Pancreas (tissue), 10 donors: ENCODE measurements at regions not wholly inside any gene's neighbourhood (a gene's known extent, or its start where the extent isn't known, plus 50 kb on each side); places are given as distances from the start of the nearest gene placed in this dataset.

ENCODE experiments used
- ATAC-seq, 4 donors: fragments of 200-7000 bp; cut with Tn5 transposase; one replicate each; pipeline versions ENCODE4 v1.8.0 to v1.9.1; 2020; ENCODE audit warnings: mild to moderate bottlenecking in 4 of 4, moderate library complexity in 4 of 4
- DNase-seq, 6 donors: peaks; one replicate each; pipeline ENCODE4 v3.0.0-alpha.2; 2020
- FAIRE-seq: peaks from 2 replicates; lab custom pipeline; 2012; peaks lifted over from hg19 to GRCh38; lab: Jason Lieb, UNC
- H3K27ac ChIP-seq, 4 donors: fragments of 200-600 bp; sonication (generic); 1 replicate in 3 of 4; 2 replicates in 1 of 4; pipeline versions ENCODE4 v1.5.0 to v1.8.0; 2020
- H3K27me3 ChIP-seq, 4 donors: fragments of 200-600 bp; one replicate each; pipeline ENCODE4 v1.8.0; 2021
- H3K36me3 ChIP-seq, 3 donors: fragments of 200-600 bp; sonication (generic) in 1 of 3; one replicate each; pipeline versions ENCODE4 v1.5.0 to v1.8.0; 2020 to 2021
- H3K4me1 ChIP-seq, 3 donors: fragments of 200-600 bp; one replicate each; pipeline ENCODE4 v1.8.0; 2021
- H3K4me3 ChIP-seq, 4 donors: fragments of 200-600 bp; sonication (generic) in 2 of 4; one replicate each; pipeline versions ENCODE4 v1.5.0 to v1.8.0; 2020 to 2021
- H3K9me3 ChIP-seq, 4 donors: fragments of 200-600 bp; one replicate each; pipeline ENCODE4 v1.8.0; 2021
- WGBS, 2 donors: extraction: QIAGEN DNeasy Blood & Tissue Kit; methylation state at CpG; one replicate each; pipeline ENCODE4 v1.1.7; 2013; 5-methylcytosine and 5-hydroxymethylcytosine counted together
- intact Hi-C, 3 donors: fragments of 100-400 bp; cut with DNase I; formaldehyde crosslinking; loops; one replicate each; pipeline versions ENCODE4 v1.11.1 to v1.14.2; 2022
- TF ChIP-seq, protein P1 (sequence below), 4 donors: fragments of 200-600 bp; sonication (generic) in 3 of 4; IDR thresholded peaks; one replicate each; pipeline versions ENCODE4 v1.5.0 to v1.8.0; 2021; ENCODE audit warnings: antibody characterized with exemption in 4 of 4
- donor health status: healthy with polysubstance abuse.
- donor health status: DM: no; HTN: no; CAD: no; lungs with moderate emphysema.
- donor health status: DM: no; HTN: no; CAD: no.
- donor health status: control.
- donor health status: control.
- donor health status: Bipolar disorder and iron deficiency.
- donor health status: DM: yes; HTN: yes; CAD: no.
- donor health status: DM: no; HTN: no; CAD: no.
- donor health status: DM: no; HTN: no; CAD: no.
- donor health status: DM: yes; HTN: yes; CAD: no.

DNA sequence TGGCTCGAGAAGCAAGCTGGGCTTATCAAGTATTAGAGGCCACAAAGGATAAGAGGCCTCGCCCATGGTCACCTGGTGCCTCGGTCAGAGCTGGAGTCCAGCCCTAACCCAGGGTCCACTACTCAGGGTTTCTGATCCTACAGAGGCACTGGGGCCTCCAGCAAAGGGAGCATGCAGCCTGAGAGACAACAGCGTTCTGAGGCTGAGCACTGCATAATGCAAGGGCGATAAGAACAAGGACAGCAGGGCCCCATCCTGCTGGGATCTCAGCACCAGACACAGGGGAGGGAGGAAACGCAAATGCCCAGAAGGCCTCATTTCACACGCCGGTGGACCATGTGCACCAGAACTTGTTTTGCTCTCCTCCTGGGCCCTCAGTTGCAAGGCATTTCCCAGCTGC is 63.0 kb downstream of the C5orf15 start:
- ATAC-seq: no peak
- FAIRE-seq: no peak
- 82 to 83% methylated on average over 8 of the region's 8 CpGs for WGBS, 2 donors

DNA sequence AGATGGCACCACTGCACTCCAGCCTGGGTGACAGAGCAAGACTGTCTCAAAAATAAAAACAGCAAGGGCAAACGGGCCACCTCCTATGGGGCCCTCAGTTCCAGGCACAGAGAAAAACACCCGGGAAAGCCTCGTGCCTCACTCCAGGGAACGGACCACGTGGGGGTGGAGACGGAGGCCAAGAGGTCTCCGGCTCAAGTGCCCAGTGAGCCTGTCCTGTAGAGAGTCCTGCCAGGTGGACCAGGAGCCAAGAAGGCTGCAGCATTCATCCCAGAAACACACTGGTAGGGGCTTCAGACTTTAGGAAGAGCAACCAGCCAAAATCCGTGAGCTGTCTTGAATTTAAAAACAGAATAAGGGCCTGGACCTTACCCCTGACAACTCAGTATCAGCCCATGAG is 63.8 kb downstream of the C5orf15 start:
- FAIRE-seq (no peak), ATAC-seq (no peak), DNase-seq (no peak)
- Histone ChIP-seq H3K27ac (no peak overlapping the region), H3K4me1 (no peaks in the 10 kb centered on the region), H3K27me3 (no peaks in the 10 kb centered on the region), H3K4me3 (no peak overlapping the region), H3K9me3 (no peaks in the 10 kb centered on the region), H3K36me3 (no peaks in the 10 kb centered on the region)
- intact Hi-C loops: no loop called here
- 76 to 85% methylated on average over 8 of the region's 8 CpGs for WGBS, 2 donors
- TF ChIP-seq, protein P1, sequence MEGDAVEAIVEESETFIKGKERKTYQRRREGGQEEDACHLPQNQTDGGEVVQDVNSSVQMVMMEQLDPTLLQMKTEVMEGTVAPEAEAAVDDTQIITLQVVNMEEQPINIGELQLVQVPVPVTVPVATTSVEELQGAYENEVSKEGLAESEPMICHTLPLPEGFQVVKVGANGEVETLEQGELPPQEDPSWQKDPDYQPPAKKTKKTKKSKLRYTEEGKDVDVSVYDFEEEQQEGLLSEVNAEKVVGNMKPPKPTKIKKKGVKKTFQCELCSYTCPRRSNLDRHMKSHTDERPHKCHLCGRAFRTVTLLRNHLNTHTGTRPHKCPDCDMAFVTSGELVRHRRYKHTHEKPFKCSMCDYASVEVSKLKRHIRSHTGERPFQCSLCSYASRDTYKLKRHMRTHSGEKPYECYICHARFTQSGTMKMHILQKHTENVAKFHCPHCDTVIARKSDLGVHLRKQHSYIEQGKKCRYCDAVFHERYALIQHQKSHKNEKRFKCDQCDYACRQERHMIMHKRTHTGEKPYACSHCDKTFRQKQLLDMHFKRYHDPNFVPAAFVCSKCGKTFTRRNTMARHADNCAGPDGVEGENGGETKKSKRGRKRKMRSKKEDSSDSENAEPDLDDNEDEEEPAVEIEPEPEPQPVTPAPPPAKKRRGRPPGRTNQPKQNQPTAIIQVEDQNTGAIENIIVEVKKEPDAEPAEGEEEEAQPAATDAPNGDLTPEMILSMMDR (IDR thresholded peaks at IDR 0.05): no peak

More for the DNA sequence above, 63.0 kb downstream of the C5orf15 start:
- H3K36me3 ChIP-seq: no peaks in the 10 kb centered on the region
- no peak overlapping the region for H3K27ac ChIP-seq
- no peaks in the 10 kb centered on the region for H3K9me3 ChIP-seq
- no peaks in the 10 kb centered on the region for H3K4me1 ChIP-seq
- no peak overlapping the region for H3K4me3 ChIP-seq
- H3K27me3 ChIP-seq: no peaks in the 10 kb centered on the region
- TF ChIP-seq, protein P1 (IDR thresholded peaks at IDR 0.05): no peak
- no peak for DNase-seq
- intact Hi-C loops: no loop called here

DNA sequence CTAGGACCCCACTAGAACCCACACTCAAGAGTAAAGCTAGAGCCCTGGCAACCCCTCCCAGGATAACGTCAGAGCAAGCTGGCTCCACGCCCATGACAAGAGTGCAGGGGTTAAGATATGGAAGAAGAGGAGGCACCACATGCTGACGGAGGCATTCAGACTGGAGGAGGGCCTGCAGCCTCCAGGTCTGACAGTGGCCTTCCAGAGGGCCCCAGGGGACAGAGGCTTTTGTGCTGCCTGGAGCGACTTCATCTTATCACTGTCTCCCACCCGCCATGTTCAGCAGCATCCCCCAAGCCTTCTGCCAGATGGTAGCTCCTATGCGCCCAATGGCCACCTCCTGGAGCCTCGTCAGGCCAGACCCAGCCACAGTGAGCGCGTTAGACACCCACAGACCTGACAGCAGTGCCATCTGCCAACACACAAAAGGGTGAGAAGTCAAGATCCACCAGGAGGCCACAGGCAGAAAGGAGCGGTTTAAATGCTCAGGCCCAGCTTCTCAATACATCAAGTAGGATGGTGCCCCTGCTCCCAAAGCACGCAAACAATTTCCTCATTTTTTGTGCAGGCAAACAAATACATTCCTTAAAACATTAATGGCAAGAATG is 65.8 kb downstream of the C5orf15 start:
- 82 to 84% methylated on average over 11 of the region's 11 CpGs for WGBS, 2 donors
- H3K27ac ChIP-seq: no peak overlapping the region

DNA sequence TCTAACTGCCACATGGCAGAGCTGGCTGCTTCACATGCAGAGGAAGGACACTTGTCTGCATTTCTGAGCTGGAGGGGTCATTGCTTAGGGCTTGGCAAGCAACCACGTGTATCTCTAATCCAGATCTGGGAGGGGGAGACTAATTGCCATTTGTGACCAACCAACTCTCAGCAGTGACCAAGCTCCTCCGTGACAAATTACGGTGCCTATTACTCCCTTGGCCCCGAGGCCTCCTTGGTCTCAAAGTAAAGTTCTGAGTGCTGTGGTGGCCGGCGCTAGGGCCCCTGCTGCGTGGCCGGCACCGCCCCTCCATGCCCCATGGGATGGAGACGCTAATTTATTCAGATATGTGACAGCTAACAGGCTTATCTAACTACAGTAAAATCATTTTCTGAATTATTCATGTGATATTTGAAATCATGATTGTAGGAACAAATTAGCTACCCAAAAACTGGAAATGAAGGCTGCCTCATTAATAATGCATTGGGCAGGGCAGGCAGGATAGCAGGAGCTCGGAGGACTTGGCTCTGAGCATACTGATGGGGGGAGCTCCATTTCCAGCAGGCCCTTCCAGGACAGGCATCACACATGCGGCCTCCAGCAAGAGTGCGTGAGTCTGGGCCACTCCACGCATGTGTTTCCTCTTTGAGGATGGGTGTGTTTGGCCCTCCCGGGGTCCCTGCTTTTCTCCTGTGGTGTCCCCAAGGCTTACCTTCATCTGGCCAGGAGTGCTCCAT is 67.7 kb downstream of the C5orf15 start:
- intact Hi-C loops: no loop called here
- Histone ChIP-seq H3K27me3 (no peaks in the 10 kb centered on the region), H3K36me3 (no peaks in the 10 kb centered on the region), H3K9me3 (no peaks in the 10 kb centered on the region), H3K4me1 (no peaks in the 10 kb centered on the region), H3K27ac (no peak overlapping the region), H3K4me3 (no peak overlapping the region)
- ATAC-seq (no peak), DNase-seq (no peak), FAIRE-seq (no peak)
- WGBS, 2 donors: 82 to 88% methylated on average over 15 of the region's 15 CpGs
- TF ChIP-seq, protein P1 (IDR thresholded peaks at IDR 0.05): no peak

More for the DNA sequence above, 65.8 kb downstream of the C5orf15 start:
- no peak for ATAC-seq
- H3K36me3 ChIP-seq: no peaks in the 10 kb centered on the region
- H3K27me3 ChIP-seq: no peaks in the 10 kb centered on the region
- intact Hi-C loops: no loop called here
- no peak overlapping the region for H3K4me3 ChIP-seq
- no peaks in the 10 kb centered on the region for H3K4me1 ChIP-seq
- no peak for DNase-seq
- FAIRE-seq: no peak
- TF ChIP-seq, protein P1 (IDR thresholded peaks at IDR 0.05): no peak
- H3K9me3 ChIP-seq: no peaks in the 10 kb centered on the region

DNA sequence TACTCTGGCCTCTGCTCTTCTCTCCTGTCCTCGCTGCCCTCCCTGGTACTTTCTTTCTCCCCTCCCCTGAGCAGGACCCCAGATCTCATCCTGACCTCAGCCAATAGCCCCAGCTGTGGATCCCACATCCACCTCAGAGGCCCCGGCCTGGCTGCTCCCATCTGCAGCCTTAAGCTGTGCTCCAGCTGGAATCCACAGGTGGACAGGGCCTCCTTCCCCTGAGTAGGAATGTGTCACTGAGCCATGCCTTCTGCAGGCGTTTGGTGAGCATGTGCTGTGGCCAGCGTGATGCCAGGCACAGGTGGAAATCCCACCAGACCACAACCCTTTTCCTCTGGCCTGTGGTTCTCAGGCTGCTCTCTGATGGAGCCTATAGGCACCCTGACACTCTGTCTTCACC is 68.9 kb downstream of the C5orf15 start:
- TF ChIP-seq, protein P1 (IDR thresholded peaks at IDR 0.05): no peak
- H3K9me3 ChIP-seq: no peaks in the 10 kb centered on the region
- H3K4me1 ChIP-seq: no peaks in the 10 kb centered on the region
- H3K27me3 ChIP-seq: no peaks in the 10 kb centered on the region
- no peak overlapping the region for H3K4me3 ChIP-seq
- FAIRE-seq (no peak), DNase-seq (no peak), ATAC-seq (no peak)
- no peak overlapping the region for H3K27ac ChIP-seq
- 75 to 82% methylated on average over 4 of the region's 4 CpGs for WGBS, 2 donors
- intact Hi-C loops: no loop called here
- no peaks in the 10 kb centered on the region for H3K36me3 ChIP-seq
